ENCODE measurements at regions not wholly inside any gene's neighbourhood (a gene's known extent, or its start where the extent isn't known, plus 50 kb on each side); places are given as distances from the start of the nearest gene placed in this dataset.

GRCh38 chr15:31255732-31256377 is 70.8 kb upstream of the KLF13 start:
- no peaks in the 10 kb centered on the region for H3K4me1 ChIP-seq
- intact Hi-C loops (cut with DNase I): loop anchor here (10.0 kb wide), 1 partner anchor 49 kb away; no protein-coding TSS in a partner anchor
- H3K27ac ChIP-seq: no peak overlapping the region
- no peaks in the 10 kb centered on the region for H3K36me3 ChIP-seq
- no peaks in the 10 kb centered on the region for H3K9me3 ChIP-seq
- no peak for ATAC-seq
- no peaks in the 10 kb centered on the region for H3K27me3 ChIP-seq
- DNase-seq: peak; percentile 10
- TF ChIP-seq, protein P1, sequence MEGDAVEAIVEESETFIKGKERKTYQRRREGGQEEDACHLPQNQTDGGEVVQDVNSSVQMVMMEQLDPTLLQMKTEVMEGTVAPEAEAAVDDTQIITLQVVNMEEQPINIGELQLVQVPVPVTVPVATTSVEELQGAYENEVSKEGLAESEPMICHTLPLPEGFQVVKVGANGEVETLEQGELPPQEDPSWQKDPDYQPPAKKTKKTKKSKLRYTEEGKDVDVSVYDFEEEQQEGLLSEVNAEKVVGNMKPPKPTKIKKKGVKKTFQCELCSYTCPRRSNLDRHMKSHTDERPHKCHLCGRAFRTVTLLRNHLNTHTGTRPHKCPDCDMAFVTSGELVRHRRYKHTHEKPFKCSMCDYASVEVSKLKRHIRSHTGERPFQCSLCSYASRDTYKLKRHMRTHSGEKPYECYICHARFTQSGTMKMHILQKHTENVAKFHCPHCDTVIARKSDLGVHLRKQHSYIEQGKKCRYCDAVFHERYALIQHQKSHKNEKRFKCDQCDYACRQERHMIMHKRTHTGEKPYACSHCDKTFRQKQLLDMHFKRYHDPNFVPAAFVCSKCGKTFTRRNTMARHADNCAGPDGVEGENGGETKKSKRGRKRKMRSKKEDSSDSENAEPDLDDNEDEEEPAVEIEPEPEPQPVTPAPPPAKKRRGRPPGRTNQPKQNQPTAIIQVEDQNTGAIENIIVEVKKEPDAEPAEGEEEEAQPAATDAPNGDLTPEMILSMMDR (IDR thresholded peaks at IDR 0.05): no peak
- no peak overlapping the region for H3K4me3 ChIP-seq

GRCh38 chr15:31256378-31257265 is 70.0 kb upstream of the KLF13 start:
- intact Hi-C loops (cut with DNase I): loop anchor here (10.0 kb wide), 1 partner anchor 48 kb away; no protein-coding TSS in a partner anchor
- Histone ChIP-seq H3K4me1 (no peaks in the 10 kb centered on the region), H3K27ac (no peak overlapping the region), H3K27me3 (no peaks in the 10 kb centered on the region), H3K36me3 (no peaks in the 10 kb centered on the region), H3K9me3 (no peaks in the 10 kb centered on the region), H3K4me3 (no peak overlapping the region)
- TF ChIP-seq, protein P1 (IDR thresholded peaks at IDR 0.05): no peak
- ATAC-seq (peak; percentile 32), DNase-seq (peak; percentile 55)

DNA sequence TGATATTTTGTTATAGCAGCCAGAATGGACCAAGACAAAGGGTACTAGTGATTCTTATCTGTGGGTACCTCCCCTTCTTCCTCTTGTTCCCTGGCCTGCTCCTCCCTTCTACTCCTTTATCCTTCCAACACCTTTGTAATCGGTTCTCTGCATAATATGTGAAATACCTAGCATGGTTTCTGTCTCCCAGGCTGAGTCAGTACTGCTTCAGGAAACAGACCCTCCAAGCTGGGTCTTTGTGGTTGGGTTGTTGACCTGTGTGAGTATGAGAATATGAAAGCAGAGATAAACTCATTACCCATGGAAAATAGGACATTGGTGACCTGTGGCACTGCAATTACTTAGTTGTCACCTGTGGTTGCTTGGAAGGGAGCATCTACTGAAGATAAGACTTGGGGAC is 69.3 kb upstream of the KLF13 start:
- no peaks in the 10 kb centered on the region for H3K27me3 ChIP-seq
- no peaks in the 10 kb centered on the region for H3K4me1 ChIP-seq
- H3K4me3 ChIP-seq: no peak overlapping the region
- no peak overlapping the region for H3K27ac ChIP-seq
- TF ChIP-seq, protein P1 (IDR thresholded peaks at IDR 0.05): no peak
- no peaks in the 10 kb centered on the region for H3K36me3 ChIP-seq
- intact Hi-C loops (cut with DNase I): loop anchor here (10.0 kb wide), 1 partner anchor 48 kb away; no protein-coding TSS in a partner anchor
- ATAC-seq (no peak), DNase-seq (no peak)
- no peaks in the 10 kb centered on the region for H3K9me3 ChIP-seq

- no peak overlapping the region for H3K4me3 ChIP-seq
- TF ChIP-seq, protein P1 (IDR thresholded peaks at IDR 0.05): no peak
- ATAC-seq (no peak), DNase-seq (no peak)
- H3K4me1 ChIP-seq: peaks cover 7% of the 10 kb centered on the region
- no peaks in the 10 kb centered on the region for H3K36me3 ChIP-seq
- intact Hi-C loops (cut with DNase I): loop anchor here (10.0 kb wide), 1 partner anchor 47 kb away; no protein-coding TSS in a partner anchor
- H3K27me3 ChIP-seq: no peaks in the 10 kb centered on the region
- H3K27ac ChIP-seq: no peak overlapping the region
- no peaks in the 10 kb centered on the region for H3K9me3 ChIP-seq
These were observed 68.4 kb upstream of the KLF13 start for GRCh38 chr15:31258260-31258659.

DNA sequence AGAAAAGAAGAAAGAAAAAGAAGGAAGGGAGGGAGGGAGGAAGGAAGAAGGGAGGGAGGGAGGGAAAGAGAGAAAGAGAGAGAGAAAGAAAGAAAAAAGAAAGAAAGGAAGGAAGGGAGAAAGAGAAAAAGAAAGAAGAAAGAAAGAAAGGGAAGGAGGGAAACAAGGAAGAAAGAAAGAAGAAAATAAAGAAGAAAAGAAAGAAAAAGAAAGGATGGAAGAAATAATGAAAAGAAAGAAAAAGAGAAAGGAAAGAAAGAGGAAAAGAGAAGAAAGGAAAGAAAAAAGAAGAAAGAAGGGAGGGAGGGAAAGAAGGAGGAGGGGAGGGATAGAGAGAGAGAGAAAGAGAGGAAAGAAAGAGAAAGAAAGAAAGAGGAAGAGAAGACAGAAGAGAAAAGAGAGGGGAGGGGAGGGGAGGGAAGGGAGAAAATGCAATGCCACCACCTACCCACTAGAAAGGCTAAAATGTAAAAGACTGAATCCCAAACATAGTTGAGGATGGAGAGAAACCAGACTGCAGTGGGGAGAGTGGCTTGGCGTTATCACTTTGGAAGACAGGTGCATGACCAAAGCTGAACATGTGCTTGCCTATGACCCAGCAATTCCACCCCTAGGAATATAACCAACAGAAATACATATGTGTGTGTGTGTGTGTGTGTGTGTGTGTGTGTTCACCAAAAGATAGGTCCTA is 66.9 kb upstream of the KLF13 start:
- no peak overlapping the region for H3K27ac ChIP-seq
- H3K36me3 ChIP-seq: no peaks in the 10 kb centered on the region
- no peaks in the 10 kb centered on the region for H3K27me3 ChIP-seq
- ATAC-seq: no peak
- DNase-seq: no peak
- no peak overlapping the region for H3K4me3 ChIP-seq
- intact Hi-C loops (cut with DNase I): loop anchor here (10.0 kb wide), 1 partner anchor 45 kb away; no protein-coding TSS in a partner anchor
- no peaks in the 10 kb centered on the region for H3K9me3 ChIP-seq
- H3K4me1 ChIP-seq: peaks cover 21% of the 10 kb centered on the region
- TF ChIP-seq, protein P1 (IDR thresholded peaks at IDR 0.05): no peak

All from upper lobe of right lung (tissue), 1 donor.